Stimulated activated naive CD8-positive, alpha-beta T cell treated with anti-CD3 and anti-CD28 coated beads, Interleukin-15, amount 100 ng/mL, for 72 hours (primary cell): ENCODE measurements at regions not wholly inside any gene's neighbourhood (a gene's known extent, or its start where the extent isn't known, plus 50 kb on each side); places are given as distances from the start of the nearest gene placed in this dataset.

Source experiments
- ATAC-seq: fragments of 150-1000 bp; cut with Tn5 transposase; 2 replicates; pipeline ENCODE4 v1.10.0; 2021; ENCODE audit warnings: mild to moderate bottlenecking, moderate library complexity
- DNase-seq, 2 donors: peaks; one replicate each; pipeline ENCODE4 v3.0.0; 2021 to 2022
- H3K27ac Mint-ChIP-seq, 2 donors: one replicate each; pipeline ENCODE4 v1.8.0; 2022; ENCODE audit warnings: mild to moderate bottlenecking in 2 of 2, mixed read lengths in 2 of 2, moderate library complexity in 2 of 2
- H3K27me3 Mint-ChIP-seq: one replicate; pipeline ENCODE4 v1.8.0; 2022; ENCODE audit warnings: mixed read lengths
- H3K4me1 Mint-ChIP-seq: one replicate; pipeline ENCODE4 v1.8.0; 2022; ENCODE audit warnings: mild to moderate bottlenecking, mixed read lengths
- H3K4me3 Mint-ChIP-seq, 2 donors: one replicate each; pipeline ENCODE4 v1.8.0; 2022; ENCODE audit warnings: mild to moderate bottlenecking in 2 of 2, mixed read lengths in 2 of 2, moderate library complexity in 1 of 2
- H3K9me3 Mint-ChIP-seq, 2 donors: one replicate each; pipeline ENCODE4 v1.8.0; 2022; ENCODE audit warnings: mixed read lengths in 2 of 2

GRCh38 chr18:22069916-22070315, 99.5 kb upstream of the GATA6 start:
- DNase-seq (no peak), ATAC-seq (no peak)
- no peaks in the 10 kb centered on the region for H3K4me1 Mint-ChIP-seq
- H3K27ac Mint-ChIP-seq, result no peak overlapping the region
- H3K9me3 Mint-ChIP-seq, result peaks cover 0 to 4% of the 10 kb centered on the region in 2 donors
- no peaks in the 10 kb centered on the region for H3K27me3 Mint-ChIP-seq
- H3K4me3 Mint-ChIP-seq, result no peak overlapping the region

- peaks cover 0 to 4% of the 10 kb centered on the region in 2 donors for H3K9me3 Mint-ChIP-seq
- no peaks in the 10 kb centered on the region for H3K27me3 Mint-ChIP-seq
- H3K4me1 Mint-ChIP-seq, result no peaks in the 10 kb centered on the region
- ATAC-seq (no peak), DNase-seq (no peak)
- no peak overlapping the region for H3K4me3 Mint-ChIP-seq
- no peak overlapping the region for H3K27ac Mint-ChIP-seq
These were observed 96.0 kb upstream of the GATA6 start for GRCh38 chr18:22073411-22073810.

- Mint-ChIP-seq H3K4me1 (no peaks in the 10 kb centered on the region), H3K4me3 (no peak overlapping the region)
These were observed 94.9 kb upstream of the GATA6 start for GRCh38 chr18:22074282-22075070.

GRCh38 chr18:22080035-22080434, 89.4 kb upstream of the GATA6 start:
- Mint-ChIP-seq H3K9me3 (no peaks in the 10 kb centered on the region), H3K27me3 (no peaks in the 10 kb centered on the region), H3K4me1 (no peaks in the 10 kb centered on the region), H3K4me3 (no peak overlapping the region), H3K27ac (no peak overlapping the region)
- ATAC-seq (no peak), DNase-seq (no peak)

More at GRCh38 chr18:22074282-22075070, 94.9 kb upstream of the GATA6 start:
- no peak for ATAC-seq
- H3K27ac Mint-ChIP-seq, result no peak overlapping the region
- no peaks in the 10 kb centered on the region for H3K27me3 Mint-ChIP-seq
- H3K9me3 Mint-ChIP-seq, result peaks cover 0 to 4% of the 10 kb centered on the region in 2 donors
- no peak for DNase-seq

- no peak overlapping the region for H3K4me3 Mint-ChIP-seq
- H3K27me3 Mint-ChIP-seq, result no peaks in the 10 kb centered on the region
- ATAC-seq (no peak), DNase-seq (no peak)
- no peaks in the 10 kb centered on the region for H3K4me1 Mint-ChIP-seq
- H3K9me3 Mint-ChIP-seq, result no peaks in the 10 kb centered on the region
- no peak overlapping the region for H3K27ac Mint-ChIP-seq
These were observed 87.0 kb upstream of the GATA6 start for GRCh38 chr18:22082408-22082807.

- Mint-ChIP-seq H3K27ac (no peak overlapping the region), H3K27me3 (no peaks in the 10 kb centered on the region), H3K4me3 (no peak overlapping the region), H3K4me1 (no peaks in the 10 kb centered on the region), H3K9me3 (no peaks in the 10 kb centered on the region)
- DNase-seq, result no peak
- no peak for ATAC-seq
These were observed 84.8 kb upstream of the GATA6 start for GRCh38 chr18:22084547-22084946.

- DNase-seq, result no peak
- Mint-ChIP-seq H3K4me1 (no peaks in the 10 kb centered on the region), H3K27me3 (no peaks in the 10 kb centered on the region), H3K4me3 (no peak overlapping the region), H3K9me3 (no peaks in the 10 kb centered on the region), H3K27ac (no peak overlapping the region)
- ATAC-seq, result no peak
These were observed 82.4 kb upstream of the GATA6 start for GRCh38 chr18:22086973-22087372.

- no peak for ATAC-seq
- H3K4me3 Mint-ChIP-seq, result no peak overlapping the region
- H3K9me3 Mint-ChIP-seq, result no peaks in the 10 kb centered on the region
- H3K27me3 Mint-ChIP-seq, result no peaks in the 10 kb centered on the region
- no peak for DNase-seq
- H3K4me1 Mint-ChIP-seq, result no peaks in the 10 kb centered on the region
- H3K27ac Mint-ChIP-seq, result no peak overlapping the region
These were observed 81.4 kb upstream of the GATA6 start for GRCh38 chr18:22088029-22088428.

GRCh38 chr18:22088996-22089640, 80.3 kb upstream of the GATA6 start:
- no peak for ATAC-seq
- Mint-ChIP-seq H3K4me1 (no peaks in the 10 kb centered on the region), H3K9me3 (no peaks in the 10 kb centered on the region), H3K4me3 (no peak overlapping the region), H3K27me3 (peaks cover 5% of the 10 kb centered on the region), H3K27ac (no peak overlapping the region)
- no peak for DNase-seq

GRCh38 chr18:22091341-22091740, 78.0 kb upstream of the GATA6 start:
- Mint-ChIP-seq H3K27ac (no peak overlapping the region), H3K4me1 (no peaks in the 10 kb centered on the region), H3K9me3 (no peaks in the 10 kb centered on the region), H3K27me3 (peaks cover 12% of the 10 kb centered on the region), H3K4me3 (no peak overlapping the region)
- DNase-seq, result no peak
- ATAC-seq, result no peak

GRCh38 chr18:22093731-22094357, 75.5 kb upstream of the GATA6 start:
- ATAC-seq (no peak), DNase-seq (no peak)
- H3K4me1 Mint-ChIP-seq, result no peaks in the 10 kb centered on the region
- H3K27me3 Mint-ChIP-seq, result peaks cover 12% of the 10 kb centered on the region
- no peaks in the 10 kb centered on the region for H3K9me3 Mint-ChIP-seq
- H3K4me3 Mint-ChIP-seq, result no peak overlapping the region
- H3K27ac Mint-ChIP-seq, result no peak overlapping the region

- no peaks in the 10 kb centered on the region for H3K4me1 Mint-ChIP-seq
- H3K27me3 Mint-ChIP-seq, result peaks cover 12% of the 10 kb centered on the region
- no peak overlapping the region for H3K4me3 Mint-ChIP-seq
- ATAC-seq (no peak), DNase-seq (no peak)
- no peaks in the 10 kb centered on the region for H3K9me3 Mint-ChIP-seq
- no peak overlapping the region for H3K27ac Mint-ChIP-seq
These were observed 75.0 kb upstream of the GATA6 start for GRCh38 chr18:22094358-22094734.

GRCh38 chr18:22098563-22098989, 70.8 kb upstream of the GATA6 start:
- ATAC-seq (no peak), DNase-seq (no peak)

GRCh38 chr18:22099925-22100324, 69.5 kb upstream of the GATA6 start:
- Mint-ChIP-seq H3K27ac (no peak overlapping the region), H3K4me1 (peaks cover 6% of the 10 kb centered on the region), H3K9me3 (no peaks in the 10 kb centered on the region), H3K4me3 (no peak overlapping the region), H3K27me3 (peaks cover 7% of the 10 kb centered on the region)
- no peak for DNase-seq
- no peak for ATAC-seq

More at GRCh38 chr18:22098563-22098989, 70.8 kb upstream of the GATA6 start:
- peaks cover 20% of the 10 kb centered on the region for H3K27me3 Mint-ChIP-seq
- H3K9me3 Mint-ChIP-seq, result no peaks in the 10 kb centered on the region
- H3K4me3 Mint-ChIP-seq, result no peak overlapping the region
- no peak overlapping the region for H3K27ac Mint-ChIP-seq
- peaks cover 6% of the 10 kb centered on the region for H3K4me1 Mint-ChIP-seq

GRCh38 chr18:22101731-22102130, 67.7 kb upstream of the GATA6 start:
- H3K27ac Mint-ChIP-seq, result no peak overlapping the region
- no peak for DNase-seq
- H3K9me3 Mint-ChIP-seq, result no peaks in the 10 kb centered on the region
- no peak for ATAC-seq
- H3K27me3 Mint-ChIP-seq, result peaks cover 7% of the 10 kb centered on the region
- H3K4me1 Mint-ChIP-seq, result peaks cover 6% of the 10 kb centered on the region
- H3K4me3 Mint-ChIP-seq, result no peak overlapping the region

GRCh38 chr18:22102953-22103646, 66.3 kb upstream of the GATA6 start:
- Mint-ChIP-seq H3K4me1 (peaks cover 6% of the 10 kb centered on the region), H3K9me3 (no peaks in the 10 kb centered on the region), H3K27ac (no peak overlapping the region), H3K4me3 (no peak overlapping the region), H3K27me3 (peaks cover 7% of the 10 kb centered on the region)
- ATAC-seq (no peak), DNase-seq (no peak)
